Neural cell (in vitro differentiated cells): ENCODE measurements at regions not wholly inside any gene's neighbourhood (a gene's known extent, or its start where the extent isn't known, plus 50 kb on each side); places are given as distances from the start of the nearest gene placed in this dataset.
"Not testable (repeated sequence)": the region's sequence is repeated elsewhere in the genome, so short reads cannot be mapped to it uniquely, and the experiment has no call there.

Experiments used
- H2AFZ ChIP-seq: fragments of 200-600, 300-800 bp; sonication (generic), shearing (Covaris generic); 2 replicates; pipeline ENCODE4 v1.6.0; 2014; ENCODE audit warnings: low read depth, mild to moderate bottlenecking, antibody characterized with exemption, low read length, moderate library complexity
- H3F3A ChIP-seq: fragments of 200-600 bp; shearing (Covaris generic); 2 replicates; pipeline ENCODE4 v1.6.1; 2016; ENCODE audit warnings: mild to moderate bottlenecking, moderate library complexity, mixed read lengths, antibody characterized with exemption, low read length; ENCODE audit not compliant: insufficient read depth, poor library complexity, severe bottlenecking
- H3K27ac ChIP-seq: fragments of 200-600, 300-800 bp; sonication (generic), shearing (Covaris generic); 2 replicates; pipeline ENCODE4 v1.5.1; 2014; ENCODE audit warnings: mild to moderate bottlenecking, low read length, moderate library complexity
- H3K27me3 ChIP-seq: fragments of 300-800, 200-600 bp; sonication (generic), shearing (Covaris generic); 2 replicates; pipeline ENCODE4 v1.6.0; 2014; ENCODE audit warnings: mild to moderate bottlenecking, low read depth, low read length, moderate library complexity; ENCODE audit not compliant: insufficient read depth
- H3K36me3 ChIP-seq: fragments of 300-800, 200-600 bp; sonication (generic), shearing (Covaris generic); 2 replicates; pipeline ENCODE4 v1.5.1; 2014; ENCODE audit warnings: mild to moderate bottlenecking, antibody characterized with exemption, low read length, moderate library complexity; ENCODE audit not compliant: insufficient read depth
- H3K4me2 ChIP-seq: fragments of 300-800, 200-600 bp; sonication (generic), shearing (Covaris generic); 2 replicates; pipeline ENCODE4 v1.6.0; 2014; ENCODE audit warnings: mild to moderate bottlenecking, low read length
- H3K4me3 ChIP-seq: fragments of 300-800, 200-600 bp; sonication (generic), shearing (Covaris generic); 2 replicates; pipeline ENCODE4 v1.5.1; 2014; ENCODE audit warnings: mild to moderate bottlenecking, low read length, moderate library complexity
- H3K79me2 ChIP-seq: fragments of 200-600 bp; shearing (Covaris generic); replicated peaks from 2 replicates; pipeline ENCODE4 v1.6.0; 2014; ENCODE audit warnings: mild to moderate bottlenecking, low read length, moderate library complexity; ENCODE audit not compliant: insufficient read depth
- H3K9ac ChIP-seq: fragments of 300-800, 200-600 bp; sonication (generic), shearing (Covaris generic); 2 replicates; pipeline ENCODE4 v1.6.1; 2016; ENCODE audit warnings: mild to moderate bottlenecking, low read length, mixed read lengths
- H3K9me2 ChIP-seq: fragments of 200-600 bp; shearing (Covaris generic); 2 replicates; pipeline ENCODE4 v1.6.1; 2016; ENCODE audit warnings: mild to moderate bottlenecking, low read length, mixed read lengths; ENCODE audit not compliant: insufficient read depth
- H3K9me3 ChIP-seq: fragments of 200-600, 300-800 bp; sonication (generic), shearing (Covaris generic); 2 replicates; pipeline ENCODE4 v1.6.1; 2016; ENCODE audit warnings: mild to moderate bottlenecking, mixed run types, low read length, moderate library complexity, mixed read lengths
- H4K20me1 ChIP-seq: fragments of 200-600 bp; shearing (Covaris generic); 2 replicates; pipeline ENCODE4 v1.6.1; 2016; ENCODE audit warnings: mild to moderate bottlenecking, mixed run types; ENCODE audit not compliant: insufficient read depth

- H3K36me3 ChIP-seq, H3K79me2 ChIP-seq: not testable (repeated sequence)
Observed at GRCh38 chr9:42862465-42862864, 679.0 kb downstream of the SPATA31A6 start.

More at GRCh38 chr9:42862465-42862864, 679.0 kb downstream of the SPATA31A6 start:
- H3F3A ChIP-seq, H3K9me3 ChIP-seq, H3K4me3 ChIP-seq, H3K27ac ChIP-seq, H4K20me1 ChIP-seq, H3K4me2 ChIP-seq, H3K9ac ChIP-seq, H3K9me2 ChIP-seq, H2AFZ ChIP-seq, H3K27me3 ChIP-seq: not testable (repeated sequence)
